Neural progenitor cell (in vitro differentiated cells): ENCODE measurements at regions not wholly inside any gene's neighbourhood (a gene's known extent, or its start where the extent isn't known, plus 50 kb on each side); places are given as distances from the start of the nearest gene placed in this dataset.

ENCODE experiments used
- DNase-seq: peaks from one replicate; pipeline ENCODE4 v3.0.0-alpha.2; 2016; ENCODE audit warnings: low spot score
- H2AFZ ChIP-seq: fragments of 200-600 bp; sonication (generic); replicated peaks from 2 replicates; pipeline ENCODE4 v1.6.1; 2016; ENCODE audit warnings: antibody characterized with exemption
- H3F3A ChIP-seq: fragments of 200-600 bp; sonication (generic); 2 replicates; pipeline ENCODE4 v1.6.1; 2016; ENCODE audit warnings: antibody characterized with exemption, low read depth
- H3K27ac ChIP-seq: fragments of 200-600 bp; sonication (generic); 2 replicates; pipeline ENCODE4 v1.5.1; 2016; ENCODE audit warnings: mild to moderate bottlenecking
- H3K27me3 ChIP-seq: fragments of 200-600 bp; sonication (generic); 2 replicates; pipeline ENCODE4 v1.6.1; 2016; ENCODE audit warnings: mild to moderate bottlenecking, moderate library complexity
- H3K36me3 ChIP-seq: fragments of 200-600 bp; sonication (generic); 2 replicates; pipeline ENCODE4 v1.5.1; 2016
- H3K4me1 ChIP-seq: fragments of 200-600 bp; sonication (generic); 2 replicates; pipeline ENCODE4 v1.6.1; 2016; ENCODE audit warnings: mixed run types
- H3K4me2 ChIP-seq: fragments of 200-600 bp; sonication (generic); 2 replicates; pipeline ENCODE4 v1.6.1; 2016
- H3K4me3 ChIP-seq: fragments of 200-600 bp; sonication (generic); 2 replicates; pipeline ENCODE4 v1.5.1; 2016
- H3K79me2 ChIP-seq: fragments of 200-600 bp; sonication (generic); 2 replicates; pipeline ENCODE4 v1.6.1; 2016; ENCODE audit warnings: low read depth
- H3K9ac ChIP-seq: fragments of 200-600 bp; sonication (generic); 2 replicates; pipeline ENCODE4 v1.6.1; 2016
- H3K9me3 ChIP-seq: fragments of 200-600 bp; sonication (generic); 2 replicates; pipeline ENCODE4 v1.5.1; 2016; ENCODE audit warnings: low read depth
- H4K20me1 ChIP-seq: fragments of 200-600 bp; sonication (generic); 2 replicates; pipeline ENCODE4 v1.6.1; 2016; ENCODE audit warnings: low read depth
- H3K27ac Mint-ChIP-seq: 3 replicates; pipeline ENCODE4 v1.8.0; 2021; ENCODE audit warnings: mixed read lengths
- H3K27me3 Mint-ChIP-seq: 2 replicates; pipeline ENCODE4 v1.8.0; 2022; ENCODE audit warnings: low read depth, mild to moderate bottlenecking, inconsistent platforms, moderate library complexity, mixed read lengths; ENCODE audit not compliant: insufficient read depth
- H3K36me3 Mint-ChIP-seq: 3 replicates; pipeline ENCODE4 v1.8.0; 2021; ENCODE audit warnings: mixed read lengths
- H3K4me1 Mint-ChIP-seq: 3 replicates; pipeline ENCODE4 v1.8.0; 2021; ENCODE audit warnings: mixed read lengths
- H3K4me3 Mint-ChIP-seq: 3 replicates; pipeline ENCODE4 v1.8.0; 2021; ENCODE audit warnings: mild to moderate bottlenecking, moderate library complexity, mixed read lengths
- H3K9me3 Mint-ChIP-seq: 3 replicates; pipeline ENCODE4 v1.8.0; 2020; ENCODE audit warnings: mixed read lengths
- CTCF ChIP-seq: fragments of 200-600 bp; sonication (generic); IDR thresholded peaks from 2 replicates; pipeline ENCODE4 v1.5.1; 2017; ENCODE audit warnings: antibody characterized with exemption, mild to moderate bottlenecking
- EZH2 ChIP-seq: fragments of 200-600 bp; sonication (generic); IDR thresholded peaks from 2 replicates; pipeline ENCODE4 v1.6.1; 2017; ENCODE audit warnings: antibody characterized with exemption, mild to moderate bottlenecking, moderate library complexity
- EZH2phosphoT487 ChIP-seq: fragments of 200-600 bp; sonication (generic); IDR thresholded peaks from 2 replicates; pipeline ENCODE4 v1.6.1; 2017; ENCODE audit warnings: antibody characterized with exemption

GRCh38 chr15:38683382-38684242, 119.0 kb upstream of the RASGRP1 start:
- Mint-ChIP-seq H3K27ac (no peak overlapping the region), H3K9me3 (no peaks in the 10 kb centered on the region), H3K27me3 (peaks cover 9% of the 10 kb centered on the region), H3K4me1 (peaks cover 6% of the 10 kb centered on the region), H3K4me3 (no peak overlapping the region), H3K36me3 (no peaks in the 10 kb centered on the region)
- TF ChIP-seq CTCF (peak; percentile 92), EZH2 (no peak), EZH2phosphoT487 (no peak)
- H2AFZ ChIP-seq = no peak overlapping the region
- H3K4me3 ChIP-seq = no peak overlapping the region
- H3F3A ChIP-seq = no peaks in the 10 kb centered on the region
- DNase-seq = peak; percentile 63
- H3K27me3 ChIP-seq = no peaks in the 10 kb centered on the region
- no peak overlapping the region for H3K27ac ChIP-seq
- no peak overlapping the region for H3K9ac ChIP-seq
- no peaks in the 10 kb centered on the region for H3K79me2 ChIP-seq
- H3K4me2 ChIP-seq = no peak overlapping the region
- H4K20me1 ChIP-seq = no peaks in the 10 kb centered on the region
- H3K4me1 ChIP-seq = peaks cover 5% of the 10 kb centered on the region
- no peaks in the 10 kb centered on the region for H3K36me3 ChIP-seq
- no peaks in the 10 kb centered on the region for H3K9me3 ChIP-seq

- Histone ChIP-seq H3K4me3 (no peak overlapping the region), H3K9ac (no peak overlapping the region), H3K36me3 (no peaks in the 10 kb centered on the region), H4K20me1 (no peaks in the 10 kb centered on the region), H3K27me3 (no peaks in the 10 kb centered on the region), H3F3A (no peaks in the 10 kb centered on the region), H3K27ac (no peak overlapping the region), H2AFZ (no peak overlapping the region), H3K9me3 (no peaks in the 10 kb centered on the region), H3K79me2 (no peaks in the 10 kb centered on the region), H3K4me1 (peaks cover 5% of the 10 kb centered on the region), H3K4me2 (no peak overlapping the region)
- Mint-ChIP-seq H3K4me3 (no peak overlapping the region), H3K9me3 (no peaks in the 10 kb centered on the region), H3K27me3 (peaks cover 6% of the 10 kb centered on the region), H3K27ac (no peak overlapping the region), H3K36me3 (no peaks in the 10 kb centered on the region), H3K4me1 (peaks cover 6% of the 10 kb centered on the region)
- TF ChIP-seq EZH2phosphoT487 (no peak), EZH2 (no peak), CTCF (no peak)
- DNase-seq = no peak
Measured at GRCh38 chr15:38684440-38685010, 119.9 kb upstream of the RASGRP1 start.

GRCh38 chr15:38685686-38686339, 121.2 kb upstream of the RASGRP1 start:
- Histone ChIP-seq H4K20me1 (no peaks in the 10 kb centered on the region), H3K27ac (no peak overlapping the region), H3F3A (no peaks in the 10 kb centered on the region), H2AFZ (no peak overlapping the region), H3K27me3 (no peaks in the 10 kb centered on the region), H3K79me2 (no peaks in the 10 kb centered on the region), H3K9ac (no peak overlapping the region), H3K4me3 (no peak overlapping the region), H3K9me3 (no peaks in the 10 kb centered on the region), H3K4me2 (no peak overlapping the region), H3K36me3 (no peaks in the 10 kb centered on the region), H3K4me1 (peaks cover 5% of the 10 kb centered on the region)
- H3K27ac Mint-ChIP-seq = no peak overlapping the region
- DNase-seq = no peak
- H3K27me3 Mint-ChIP-seq = peaks cover 5% of the 10 kb centered on the region
- TF ChIP-seq CTCF = no peak
- no peaks in the 10 kb centered on the region for H3K36me3 Mint-ChIP-seq
- peaks cover 16% of the 10 kb centered on the region for H3K4me1 Mint-ChIP-seq
- H3K9me3 Mint-ChIP-seq = no peaks in the 10 kb centered on the region
- no peak overlapping the region for H3K4me3 Mint-ChIP-seq
